Endothelial cell of umbilical vein (primary cell): ENCODE measurements at regions not wholly inside any gene's neighbourhood (a gene's known extent, or its start where the extent isn't known, plus 50 kb on each side); places are given as distances from the start of the nearest gene placed in this dataset. TPM values are rescaled to one million over a fixed set of nuclear protein-coding genes. Genes with fewer than 3 reads are reported as not detected.

Experiments used
- small RNA-seq: library from RNA; depleted of rRNA; stranded (forward); fragments of <200 nt; gene quantifications from one replicate; pipeline ENCODE3, GENCODE V24; 2012; ENCODE audit warnings: low replicate concordance, low read depth; ENCODE audit not compliant: insufficient read depth, insufficient read length

Small RNA genes in the stretch of these regions (small RNA-seq; reads per million reads assigned to genes)
- gene AC011456.1 = not detected
- not detected for gene RNA5SP471
- not detected for gene RNA5SP472
- gene RNU6-967P = not detected
